ENCODE measurements at regions not wholly inside any gene's neighbourhood (a gene's known extent, or its start where the extent isn't known, plus 50 kb on each side); places are given as distances from the start of the nearest gene placed in this dataset.

DNA sequence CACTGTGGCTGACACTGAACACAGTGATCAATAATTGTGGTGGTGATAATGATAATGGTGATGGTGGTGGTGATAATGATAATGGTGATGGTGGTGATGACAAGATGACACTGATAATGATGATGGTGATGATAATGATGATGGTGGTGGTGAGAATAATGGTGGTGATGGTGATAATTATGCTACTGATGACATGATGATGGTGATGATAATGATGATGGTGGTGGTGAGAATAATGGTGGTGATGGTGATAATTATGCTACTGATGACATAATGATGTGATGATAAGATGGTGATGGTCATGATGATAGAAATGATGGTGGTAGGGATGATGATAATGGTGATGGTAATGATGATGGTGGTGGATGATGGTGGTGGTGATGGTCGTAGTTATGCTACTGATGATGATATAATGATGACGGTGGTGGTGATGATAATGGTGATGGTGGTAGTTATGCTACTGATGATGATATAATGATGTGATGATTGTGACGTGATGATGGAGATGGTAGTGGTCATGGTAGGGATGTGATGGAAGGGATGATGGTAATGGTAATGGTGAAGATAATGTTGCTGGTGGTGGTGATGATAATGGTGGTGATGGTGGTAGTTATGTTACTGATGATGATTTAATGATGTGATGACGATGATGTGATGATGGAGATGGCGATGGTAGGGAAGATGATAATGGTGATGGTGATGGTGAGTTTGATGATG is 356.5 kb upstream of the CDH4 start:
- ChIA-PET POLR2A (ENCODE audit: partially characterized antibody) (no interaction called here), CTCF (ENCODE audit: partially characterized antibody) (no interaction called here)
- WGBS, 2 experiments (ENCODE audit: extremely low coverage in 1 of 2, insufficient coverage in 1 of 2, insufficient read length in 1 of 2, insufficient replicate concordance in 2 of 2, low coverage in 1 of 2, low lambda C conversion rate in 2 of 2, missing lambda C conversion rate in 1 of 2): 79 to 100% methylated on average over 3 to 5 of the region's 5 CpGs
- Histone ChIP-seq H3K23ac (ENCODE audit: insufficient read length) (no peak overlapping the region), H3K27ac (ENCODE audit: low read depth, low read length) (no peak overlapping the region), H3K4me1 (replicated peaks in 1 of 4; ENCODE audit: control insufficient read depth in 3 of 4, insufficient read depth in 4 of 4, low read length in 3 of 4) (peaks cover 0 to 13% (median 8%) of the 10 kb centered on the region in 4 experiments; a peak in 5 of 7 replicates), H3K4me2 (ENCODE audit: insufficient read depth in 1 of 2, low read depth in 2 of 2, low read length in 2 of 2) (no peak overlapping the region), H3K9me3 (ENCODE audit: insufficient read depth in 2 of 2, low read depth in 1 of 2, low read length in 1 of 2) (no peaks in the 10 kb centered on the region; a peak in 1 of 4 replicates), H3K79me1 (ENCODE audit: low read depth, low read length) (no peaks in the 10 kb centered on the region), H3K4ac (replicated peaks; ENCODE audit: insufficient read length, low read depth, low read length) (peak overlapping the region; percentile 16), H3K36me3 (ENCODE audit: control insufficient read depth in 2 of 4, insufficient read depth in 4 of 4, low read length in 3 of 4) (no peaks in the 10 kb centered on the region), H2BK120ac (replicated peaks; ENCODE audit: low read depth, low read length) (no peak overlapping the region), H3K4me3 (ENCODE audit: extremely low read depth in 1 of 4, insufficient read depth in 2 of 4, low read depth in 3 of 4, low read length in 4 of 4) (no peak overlapping the region), H4K91ac (replicated peaks; ENCODE audit: insufficient read length, low read length) (no peak overlapping the region), H4K5ac (ENCODE audit: insufficient read length, low read depth, low read length) (no peak overlapping the region), H4K20me1 (replicated peaks in 1 of 2; ENCODE audit: control insufficient read depth in 1 of 2, insufficient read depth in 2 of 2, low read length in 2 of 2) (peaks cover 0 to 4% of the 10 kb centered on the region in 2 experiments), H3K18ac (ENCODE audit: extremely low read depth, low read length) (no peak overlapping the region), H3K9ac (replicated peaks in 1 of 4; ENCODE audit: extremely low read depth in 1 of 4, low read depth in 3 of 4, low read length in 3 of 4) (no peak overlapping the region), H3K56ac (replicated peaks; ENCODE audit: insufficient read length, low read depth, low read length) (peak overlapping the region; percentile 42), H2AFZ (ENCODE audit: low read length) (no peak overlapping the region), H2BK5ac (ENCODE audit: low read depth, low read length) (no peak overlapping the region), H4K8ac (ENCODE audit: extremely low read depth, insufficient read depth, low read length) (no peak overlapping the region), H3K27me3 (replicated peaks in 1 of 4; ENCODE audit: control insufficient read depth in 3 of 4, extremely low read depth in 1 of 4, insufficient read depth in 3 of 4, low read length in 3 of 4) (no peaks in the 10 kb centered on the region; a peak in 2 of 7 replicates), H2BK12ac (ENCODE audit: low read depth, low read length) (no peak overlapping the region), H2BK20ac (ENCODE audit: low read length) (0 out of 2 replicates have a peak overlapping the region, but pooled peaks have one; percentile 3), H3K79me2 (ENCODE audit: control insufficient read depth in 1 of 2, insufficient read depth in 2 of 2, low read length in 2 of 2) (no peaks in the 10 kb centered on the region), H3K14ac (ENCODE audit: insufficient read length) (no peak overlapping the region), H3K23me2 (ENCODE audit: low read depth, low read length) (peaks cover 5% of the 10 kb centered on the region; the same call in 1 of the 2 replicates), H2BK15ac (ENCODE audit: low read length) (no peak overlapping the region), H2AK5ac (ENCODE audit: low read depth, low read length) (peak overlapping the region; percentile 76; the same call in 1 of the 2 replicates)
- no peak for FAIRE-seq
- no peak for DNase-seq (ENCODE audit: low read depth in 1 of 2, low spot score in 2 of 2)
- TF ChIP-seq SP4 (IDR thresholded peaks at IDR 0.05; ENCODE audit: low read length) (no peak), ASH2L (IDR thresholded peaks at IDR 0.05; ENCODE audit: low read length) (no peak)

Measured in H1 (cell line).